ENCODE measurements at regions not wholly inside any gene's neighbourhood (a gene's known extent, or its start where the extent isn't known, plus 50 kb on each side); places are given as distances from the start of the nearest gene placed in this dataset.

GRCh38 chr16:74213372-74213771 is 83.2 kb upstream of the PSMD7 start:
- H4K20me1 ChIP-seq (ENCODE audit: control insufficient read depth, insufficient read depth): no peaks in the 10 kb centered on the region
- no peak overlapping the region for H2AFZ ChIP-seq (ENCODE audit: control insufficient read depth, low read depth, low read length)
- no peaks in the 10 kb centered on the region for H3K79me2 ChIP-seq (ENCODE audit: control insufficient read depth, insufficient read depth, low read length)
- H3K4me1 ChIP-seq (ENCODE audit: control insufficient read depth, insufficient read depth, low read length): no peaks in the 10 kb centered on the region
- intact Hi-C loops (cut with micrococcal nuclease; ENCODE audit: unreplicated experiment) (no loop called here), in situ Hi-C loops (cut with MboI) (no loop called here)
- FAIRE-seq (no peak), ATAC-seq (no peak), DNase-seq (ENCODE audit: low read depth, low spot score) (no peak)
- ChIA-PET SMC1A (ENCODE audit: uncharacterized antibody, unreplicated experiment) (no interaction called here), RAD21 (ENCODE audit: unreplicated experiment) (no interaction called here), POLR2A (no interaction called here), CTCF (interaction anchor here (1.1 kb wide), 1 partner anchor 13 kb away, joined by 3 read pairs; no protein-coding TSS in a partner anchor)
- no peak overlapping the region for H3K9ac ChIP-seq (ENCODE audit: control insufficient read depth, insufficient read depth, low read length)
- no peaks in the 10 kb centered on the region for H3K9me3 ChIP-seq (replicated peaks; ENCODE audit: control insufficient read depth, insufficient read depth, low read length)
- H3K27me3 ChIP-seq (replicated peaks in 1 of 2; ENCODE audit: control insufficient read depth in 2 of 2, insufficient read depth in 2 of 2, low read length in 1 of 2): no peaks in the 10 kb centered on the region
- no peak overlapping the region for H3K4me3 ChIP-seq
- TF ChIP-seq SMARCA5 (IDR thresholded peaks at IDR 0.05): no peak
- no peak overlapping the region for H3K4me2 ChIP-seq (ENCODE audit: control insufficient read depth, insufficient read depth)
- H3K27ac ChIP-seq (ENCODE audit: control insufficient read depth, insufficient read depth): no peak overlapping the region
- WGBS (ENCODE audit: insufficient coverage, insufficient replicate concordance, low lambda C conversion rate, missing lambda C conversion rate): 21% methylated on average over 3 of the region's 3 CpGs
- H3K36me3 ChIP-seq (ENCODE audit: control insufficient read depth in 2 of 2, insufficient read depth in 2 of 2, low read length in 1 of 2): no peaks in the 10 kb centered on the region
- no TSS peak for BruUV-seq (replicated peaks)

- Histone ChIP-seq H3K27ac (ENCODE audit: control insufficient read depth, insufficient read depth) (no peak overlapping the region), H3K36me3 (ENCODE audit: control insufficient read depth in 2 of 2, insufficient read depth in 2 of 2, low read length in 1 of 2) (no peaks in the 10 kb centered on the region), H3K27me3 (replicated peaks in 1 of 2; ENCODE audit: control insufficient read depth in 2 of 2, insufficient read depth in 2 of 2, low read length in 1 of 2) (no peaks in the 10 kb centered on the region), H2AFZ (ENCODE audit: control insufficient read depth, low read depth, low read length) (no peak overlapping the region), H3K4me2 (ENCODE audit: control insufficient read depth, insufficient read depth) (no peak overlapping the region), H3K9ac (ENCODE audit: control insufficient read depth, insufficient read depth, low read length) (no peak overlapping the region), H3K9me3 (replicated peaks; ENCODE audit: control insufficient read depth, insufficient read depth, low read length) (no peaks in the 10 kb centered on the region), H3K4me1 (ENCODE audit: control insufficient read depth, insufficient read depth, low read length) (no peaks in the 10 kb centered on the region), H4K20me1 (ENCODE audit: control insufficient read depth, insufficient read depth) (no peaks in the 10 kb centered on the region), H3K4me3 (no peak overlapping the region), H3K79me2 (ENCODE audit: control insufficient read depth, insufficient read depth, low read length) (no peaks in the 10 kb centered on the region)
- no peak for DNase-seq (ENCODE audit: low read depth, low spot score)
- no TSS peak for BruUV-seq (replicated peaks)
- POLR2A ChIA-PET: no interaction called here
- WGBS (ENCODE audit: insufficient coverage, insufficient replicate concordance, low lambda C conversion rate, missing lambda C conversion rate): 0% methylated on average over 1 of the region's 1 CpG
- FAIRE-seq: no peak
- ATAC-seq: no peak
- RAD21 ChIA-PET (ENCODE audit: unreplicated experiment): no interaction called here
- CTCF ChIA-PET: no interaction called here
- intact Hi-C loops (cut with micrococcal nuclease; ENCODE audit: unreplicated experiment) (no loop called here), in situ Hi-C loops (cut with MboI) (no loop called here)
- SMC1A ChIA-PET (ENCODE audit: uncharacterized antibody, unreplicated experiment): no interaction called here
- TF ChIP-seq SMAD1 (IDR thresholded peaks at IDR 0.05; ENCODE audit: low read depth, partially characterized antibody) (no peak), ZBTB33 (IDR thresholded peaks at IDR 0.05) (no peak), CTCF (IDR thresholded peaks at IDR 0.05 in 2 of 3, conservative IDR thresholded peaks at IDR 0.05 in 1 of 3; ENCODE audit: control insufficient read depth in 2 of 3, extremely low read depth in 1 of 3, insufficient read depth in 1 of 3, low read depth in 3 of 3, low read length in 3 of 3) (no peak), MTA3 (IDR thresholded peaks at IDR 0.05; ENCODE audit: borderline replicate concordance, low read length) (no peak), E2F8 (IDR thresholded peaks at IDR 0.05; ENCODE audit: low read depth, partially characterized antibody) (no peak), RAD21 (IDR thresholded peaks at IDR 0.05; ENCODE audit: insufficient read depth, low read depth, low read length) (no peak), ZNF217 (IDR thresholded peaks at IDR 0.05) (no peak), ELK1 (IDR thresholded peaks at IDR 0.05; ENCODE audit: low read depth, low read length) (no peak), MEF2A (IDR thresholded peaks at IDR 0.05; ENCODE audit: insufficient read depth, low read depth, low read length) (no peak)
Observed at GRCh38 chr16:74210245-74210644, 86.4 kb upstream of the PSMD7 start.
